Heart left ventricle (tissue), 13 donors: ENCODE measurements at regions not wholly inside any gene's neighbourhood (a gene's known extent, or its start where the extent isn't known, plus 50 kb on each side); places are given as distances from the start of the nearest gene placed in this dataset.

ENCODE experiments used
- POLR2A ChIP-seq, 2 donors: fragments of 450-650 bp; IDR thresholded peaks; one replicate each; pipeline ENCODE4 v1.6.1; 2017; ENCODE audit warnings: antibody characterized with exemption in 2 of 2, mild to moderate bottlenecking in 2 of 2, moderate library complexity in 2 of 2
- TF ChIP-seq, protein P1 (sequence below), 12 donors: fragments of 200-600 bp; sonication (generic) in 4 of 12; IDR thresholded peaks; one replicate each; pipeline versions ENCODE4 v1.5.0 to v1.8.0; 2018 to 2022; ENCODE audit warnings: antibody characterized with exemption in 12 of 12, mild to moderate bottlenecking in 5 of 12
- donor health status: ischemic (EF 13 %, LVEDD 7.1; RV severe dilation, severe dysfunction).
- donor health status: DM: no; HTN: yes; CAD: no.
- donor health status: DM: no; HTN: no; CAD: no.
- donor health status: ischemic (EF 25% LVEDD 6.9; RV normal size, moderate dysfunction).
- donor health status: ischemic (EF 25% LVEDD 5.7; RV mildly dilated, moderate dysfunction).
- donor health status: ischemic (EF 35%, LVEDD 5.7; RV mildly dilated, moderate dysfunction).
- donor health status: nonischemic (EF 11% LVEDD 7.7; RV severe dilation, severe dysfunction).
- donor health status: DM: yes; HTN: yes; CAD: no.
- donor health status: PGD.
- donor health status: ischemic (EF 29% LVEDD 5.4; RV normal size, mild dysfunction).
- donor health status: nonischemic (EF 23%, LVEDD 6.1; RV moderate dilation, normal function).

DNA sequence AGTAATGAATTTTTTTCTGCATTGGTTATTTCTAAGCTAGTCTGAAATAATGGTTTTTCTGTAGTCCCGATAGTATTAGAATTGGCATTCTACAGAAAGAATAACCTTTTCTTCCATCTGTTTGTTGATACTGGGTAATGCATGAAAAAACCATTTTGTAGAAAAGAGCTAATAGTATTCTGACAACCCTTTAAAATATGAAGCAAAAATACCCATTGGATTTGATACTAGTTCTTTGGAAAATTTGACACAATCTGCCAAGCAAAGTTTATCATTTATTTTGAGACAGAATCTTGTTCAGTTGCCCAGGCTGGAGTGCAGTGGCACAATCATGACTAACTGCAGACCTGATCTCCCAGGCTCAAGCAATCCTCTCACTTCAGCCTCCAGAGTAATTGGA is 366.8 kb upstream of the MON1B start:
- TF ChIP-seq, protein P1, sequence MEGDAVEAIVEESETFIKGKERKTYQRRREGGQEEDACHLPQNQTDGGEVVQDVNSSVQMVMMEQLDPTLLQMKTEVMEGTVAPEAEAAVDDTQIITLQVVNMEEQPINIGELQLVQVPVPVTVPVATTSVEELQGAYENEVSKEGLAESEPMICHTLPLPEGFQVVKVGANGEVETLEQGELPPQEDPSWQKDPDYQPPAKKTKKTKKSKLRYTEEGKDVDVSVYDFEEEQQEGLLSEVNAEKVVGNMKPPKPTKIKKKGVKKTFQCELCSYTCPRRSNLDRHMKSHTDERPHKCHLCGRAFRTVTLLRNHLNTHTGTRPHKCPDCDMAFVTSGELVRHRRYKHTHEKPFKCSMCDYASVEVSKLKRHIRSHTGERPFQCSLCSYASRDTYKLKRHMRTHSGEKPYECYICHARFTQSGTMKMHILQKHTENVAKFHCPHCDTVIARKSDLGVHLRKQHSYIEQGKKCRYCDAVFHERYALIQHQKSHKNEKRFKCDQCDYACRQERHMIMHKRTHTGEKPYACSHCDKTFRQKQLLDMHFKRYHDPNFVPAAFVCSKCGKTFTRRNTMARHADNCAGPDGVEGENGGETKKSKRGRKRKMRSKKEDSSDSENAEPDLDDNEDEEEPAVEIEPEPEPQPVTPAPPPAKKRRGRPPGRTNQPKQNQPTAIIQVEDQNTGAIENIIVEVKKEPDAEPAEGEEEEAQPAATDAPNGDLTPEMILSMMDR (IDR thresholded peaks at IDR 0.05), result no peak
- no peak for TF ChIP-seq POLR2A (IDR thresholded peaks at IDR 0.05)
